CD4-positive, CD25-positive, alpha-beta regulatory T cell (primary cell): ENCODE measurements at regions not wholly inside any gene's neighbourhood (a gene's known extent, or its start where the extent isn't known, plus 50 kb on each side); places are given as distances from the start of the nearest gene placed in this dataset.

ENCODE experiments used
- ATAC-seq, 2 donors: fragments of 150-1000 bp; cut with Tn5 transposase; one replicate each; pipeline ENCODE4 v1.10.0; 2021; ENCODE audit warnings: low read depth in 2 of 2, moderate number of reproducible peaks in 2 of 2, moderate library complexity in 1 of 2
- DNase-seq, 3 donors: peaks; one replicate each; pipeline versions ENCODE4 v3.0.0 to v3.0.0-alpha.2; 2012 to 2022; ENCODE audit warnings: mixed read lengths in 1 of 3
- H3K27ac ChIP-seq: one replicate; pipeline ENCODE4 v1.7.0; 2013; ENCODE audit warnings: mild to moderate bottlenecking, low read length; ENCODE audit not compliant: insufficient read depth, poor library complexity, severe bottlenecking
- H3K27me3 ChIP-seq: one replicate; pipeline ENCODE4 v1.7.0; 2013; ENCODE audit warnings: low read length; ENCODE audit not compliant: control insufficient read depth, insufficient read depth
- H3K36me3 ChIP-seq: one replicate; pipeline ENCODE4 v1.7.0; 2013; ENCODE audit warnings: mild to moderate bottlenecking, low read length, moderate library complexity; ENCODE audit not compliant: control insufficient read depth, insufficient read depth
- H3K4me1 ChIP-seq: 2 replicates; pipeline ENCODE4 v1.7.0; 2013; ENCODE audit warnings: mild to moderate bottlenecking, low read length; ENCODE audit not compliant: insufficient read depth, control insufficient read depth, poor library complexity, severe bottlenecking
- H3K4me3 ChIP-seq: one replicate; pipeline ENCODE4 v1.7.0; 2013; ENCODE audit warnings: low read depth, mild to moderate bottlenecking, low read length, moderate library complexity
- H3K9me3 ChIP-seq, 2 experiments: 1 replicate in 1 of 2; 2 replicates in 1 of 2; pipeline ENCODE4 v1.7.0; 2013; ENCODE audit warnings: low read length in 2 of 2, mild to moderate bottlenecking in 1 of 2, moderate library complexity in 1 of 2; ENCODE audit not compliant: control insufficient read depth in 2 of 2
- H3K27ac Mint-ChIP-seq, 3 donors: one replicate each; pipeline ENCODE4 v1.8.0; 2020 to 2022; ENCODE audit warnings: mild to moderate bottlenecking in 3 of 3, mixed read lengths in 3 of 3, moderate library complexity in 2 of 3
- H3K27me3 Mint-ChIP-seq: one replicate; pipeline ENCODE4 v1.8.0; 2022; ENCODE audit warnings: mild to moderate bottlenecking, mixed read lengths
- H3K36me3 Mint-ChIP-seq: one replicate; pipeline ENCODE4 v1.8.0; 2020; ENCODE audit warnings: mixed read lengths
- H3K4me1 Mint-ChIP-seq, 4 donors: one replicate each; pipeline ENCODE4 v1.8.0; 2020 to 2022; ENCODE audit warnings: mixed read lengths in 4 of 4, mild to moderate bottlenecking in 1 of 4
- H3K4me3 Mint-ChIP-seq, 4 donors: one replicate each; pipeline ENCODE4 v1.8.0; 2020 to 2022; ENCODE audit warnings: mild to moderate bottlenecking in 4 of 4, mixed read lengths in 4 of 4, moderate library complexity in 3 of 4
- H3K9me3 Mint-ChIP-seq, 7 donors: one replicate each; pipeline ENCODE4 v1.8.0; 2020 to 2022; ENCODE audit warnings: mixed read lengths in 7 of 7, mild to moderate bottlenecking in 3 of 7, moderate library complexity in 2 of 7

DNA sequence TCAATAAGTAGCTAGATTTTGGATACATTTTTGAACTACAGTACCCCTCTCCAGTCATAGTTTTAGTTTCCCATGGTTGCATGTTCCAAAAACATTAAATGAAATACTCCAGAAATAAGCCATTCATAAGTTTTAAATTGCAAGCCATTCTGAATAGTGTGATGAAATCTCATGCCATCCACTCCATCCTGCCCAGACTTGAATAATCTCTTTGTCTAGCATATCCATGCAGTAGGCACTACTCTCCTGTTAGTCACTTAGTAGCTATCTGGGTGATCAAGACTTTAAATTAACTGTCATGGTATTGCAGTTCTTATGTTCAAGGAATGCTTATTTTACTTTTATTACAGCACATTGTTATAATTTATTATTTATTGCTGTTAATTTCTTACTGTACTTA, 237.4 kb downstream of the SPANXN1 start:
- Mint-ChIP-seq H3K36me3 (no peaks in the 10 kb centered on the region), H3K9me3 (peaks cover 0 to 9% (median 3%) of the 10 kb centered on the region in 7 donors), H3K27ac (no peak overlapping the region), H3K4me1 (no peaks in the 10 kb centered on the region), H3K4me3 (no peak overlapping the region), H3K27me3 (no peaks in the 10 kb centered on the region)
- ATAC-seq (no peak), DNase-seq (no peak)
- Histone ChIP-seq H3K36me3 (no peaks in the 10 kb centered on the region), H3K27ac (no peak overlapping the region), H3K27me3 (no peaks in the 10 kb centered on the region), H3K4me1 (no peaks in the 10 kb centered on the region), H3K9me3 (peaks cover 0 to 2% of the 10 kb centered on the region in 2 experiments), H3K4me3 (no peak overlapping the region)

DNA sequence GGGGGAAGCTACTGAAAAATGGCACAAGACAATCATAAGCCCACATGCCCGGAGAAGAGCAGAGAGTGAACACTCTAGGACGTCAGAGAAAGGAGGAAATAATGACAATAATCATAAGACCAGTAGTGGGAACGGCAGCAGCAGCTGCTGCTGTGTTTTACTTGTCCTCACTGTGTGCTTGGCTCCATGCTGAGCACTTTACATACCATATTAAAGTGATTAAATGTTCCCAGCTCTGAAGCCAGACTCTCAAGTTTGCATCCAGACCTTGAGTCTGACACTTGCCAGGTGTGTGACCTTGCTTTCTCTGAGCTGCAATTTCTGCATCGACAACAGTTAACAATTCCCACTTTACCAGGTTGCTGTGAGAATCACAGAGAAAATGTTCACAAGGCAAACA, 255.4 kb downstream of the SPANXN1 start:
- Histone ChIP-seq H3K27me3 (no peaks in the 10 kb centered on the region), H3K4me3 (no peak overlapping the region), H3K27ac (no peak overlapping the region), H3K4me1 (no peaks in the 10 kb centered on the region), H3K9me3 (no peaks in the 10 kb centered on the region), H3K36me3 (no peaks in the 10 kb centered on the region)
- DNase-seq (no peak), ATAC-seq (no peak)
- Mint-ChIP-seq H3K4me3 (no peak overlapping the region), H3K4me1 (no peaks in the 10 kb centered on the region), H3K9me3 (peaks cover 0 to 9% (median 0%) of the 10 kb centered on the region in 7 donors), H3K27ac (no peak overlapping the region), H3K36me3 (no peaks in the 10 kb centered on the region), H3K27me3 (no peaks in the 10 kb centered on the region)

- H3K27me3 ChIP-seq, result no peaks in the 10 kb centered on the region
- DNase-seq, result no peak
- no peaks in the 10 kb centered on the region for H3K4me1 Mint-ChIP-seq
- no peak overlapping the region for H3K4me3 Mint-ChIP-seq
- no peaks in the 10 kb centered on the region for H3K36me3 Mint-ChIP-seq
- H3K27ac Mint-ChIP-seq, result no peak overlapping the region
- no peak overlapping the region for H3K27ac ChIP-seq
- no peak for ATAC-seq
- H3K9me3 Mint-ChIP-seq, result peaks cover 0 to 18% (median 3%) of the 10 kb centered on the region in 7 donors
- no peaks in the 10 kb centered on the region for H3K9me3 ChIP-seq
- no peaks in the 10 kb centered on the region for H3K27me3 Mint-ChIP-seq
- no peaks in the 10 kb centered on the region for H3K4me1 ChIP-seq
- H3K4me3 ChIP-seq, result no peak overlapping the region
- no peaks in the 10 kb centered on the region for H3K36me3 ChIP-seq
These were observed 258.9 kb downstream of the SPANXN1 start for GRCh38 chrX:145506214-145506613.

DNA sequence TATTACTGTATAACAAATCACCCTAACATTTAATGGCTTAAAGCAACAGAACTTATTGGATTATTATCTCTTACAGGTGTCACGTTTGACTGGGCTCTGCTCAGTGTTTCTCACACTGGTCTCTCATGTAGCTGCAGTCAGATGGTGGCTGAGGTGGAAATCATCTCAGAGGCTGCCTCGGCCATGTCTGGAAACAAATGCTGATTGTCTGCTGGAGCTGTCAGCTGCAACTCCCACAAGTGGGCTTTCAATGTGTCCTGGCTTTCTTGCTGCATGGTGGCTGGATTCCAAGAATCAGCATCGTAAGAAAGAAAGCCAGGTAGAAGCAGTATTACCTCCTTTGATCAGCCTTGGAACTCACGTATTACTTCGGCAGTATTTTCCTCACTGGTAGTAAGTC, 277.6 kb downstream of the SPANXN1 start:
- Mint-ChIP-seq H3K27me3 (no peaks in the 10 kb centered on the region), H3K4me1 (no peaks in the 10 kb centered on the region), H3K9me3 (peaks cover 0 to 9% (median 3%) of the 10 kb centered on the region in 7 donors), H3K36me3 (no peaks in the 10 kb centered on the region), H3K27ac (no peak overlapping the region), H3K4me3 (no peak overlapping the region)
- DNase-seq (no peak), ATAC-seq (no peak)
- Histone ChIP-seq H3K9me3 (no peaks in the 10 kb centered on the region), H3K4me1 (no peaks in the 10 kb centered on the region), H3K4me3 (no peak overlapping the region), H3K27me3 (no peaks in the 10 kb centered on the region), H3K36me3 (no peaks in the 10 kb centered on the region), H3K27ac (no peak overlapping the region)

GRCh38 chrX:145532176-145532780, 285.0 kb downstream of the SPANXN1 start:
- Histone ChIP-seq H3K36me3 (no peaks in the 10 kb centered on the region), H3K27me3 (no peaks in the 10 kb centered on the region), H3K9me3 (no peaks in the 10 kb centered on the region), H3K4me1 (no peaks in the 10 kb centered on the region), H3K27ac (no peak overlapping the region), H3K4me3 (no peak overlapping the region)
- Mint-ChIP-seq H3K9me3 (peaks cover 0 to 11% (median 4%) of the 10 kb centered on the region in 7 donors), H3K4me3 (no peak overlapping the region), H3K27me3 (no peaks in the 10 kb centered on the region), H3K36me3 (no peaks in the 10 kb centered on the region), H3K4me1 (no peaks in the 10 kb centered on the region), H3K27ac (no peak overlapping the region)
- DNase-seq (no peak), ATAC-seq (no peak)

GRCh38 chrX:145533534-145533933, 284.1 kb upstream of the SLITRK2 start:
- no peaks in the 10 kb centered on the region for H3K9me3 ChIP-seq
- H3K9me3 Mint-ChIP-seq, result peaks cover 0 to 7% (median 4%) of the 10 kb centered on the region in 7 donors
- H3K27me3 ChIP-seq, result no peaks in the 10 kb centered on the region
- H3K27ac ChIP-seq, result no peak overlapping the region
- DNase-seq (no peak), ATAC-seq (no peak)
- H3K4me3 Mint-ChIP-seq, result no peak overlapping the region
- no peaks in the 10 kb centered on the region for H3K36me3 Mint-ChIP-seq
- H3K36me3 ChIP-seq, result no peaks in the 10 kb centered on the region
- H3K4me1 Mint-ChIP-seq, result no peaks in the 10 kb centered on the region
- no peak overlapping the region for H3K4me3 ChIP-seq
- H3K27ac Mint-ChIP-seq, result no peak overlapping the region
- H3K27me3 Mint-ChIP-seq, result no peaks in the 10 kb centered on the region
- no peaks in the 10 kb centered on the region for H3K4me1 ChIP-seq

- ATAC-seq (no peak), DNase-seq (no peak)
- no peaks in the 10 kb centered on the region for H3K36me3 Mint-ChIP-seq
- no peak overlapping the region for H3K4me3 Mint-ChIP-seq
- Histone ChIP-seq H3K27ac (no peak overlapping the region), H3K4me1 (no peaks in the 10 kb centered on the region), H3K9me3 (no peaks in the 10 kb centered on the region), H3K27me3 (no peaks in the 10 kb centered on the region), H3K36me3 (no peaks in the 10 kb centered on the region), H3K4me3 (no peak overlapping the region)
- no peaks in the 10 kb centered on the region for H3K4me1 Mint-ChIP-seq
- H3K27me3 Mint-ChIP-seq, result no peaks in the 10 kb centered on the region
- H3K27ac Mint-ChIP-seq, result no peak overlapping the region
- peaks cover 0 to 5% (median 0%) of the 10 kb centered on the region in 7 donors for H3K9me3 Mint-ChIP-seq
These were observed 268.1 kb upstream of the SLITRK2 start for GRCh38 chrX:145549496-145549895.

DNA sequence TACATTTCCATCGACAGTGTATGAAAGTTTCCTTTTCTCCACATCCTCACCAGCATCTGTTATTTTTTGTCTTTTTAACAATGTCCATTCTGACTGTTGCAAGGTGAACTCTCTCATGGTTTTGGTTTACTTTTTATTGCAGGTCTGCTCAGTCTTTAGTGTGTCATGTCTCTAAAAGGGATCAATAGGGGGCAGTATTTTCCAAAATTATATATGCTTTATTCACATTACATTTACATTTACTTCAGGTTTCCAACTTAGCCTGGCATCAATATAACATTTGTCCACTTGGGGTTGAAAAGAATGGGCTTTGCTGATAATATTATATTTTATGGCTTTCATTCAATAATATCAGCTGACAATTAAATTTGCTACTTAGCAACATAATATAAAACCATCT, 265.0 kb upstream of the SLITRK2 start:
- Histone ChIP-seq H3K4me1 (no peaks in the 10 kb centered on the region), H3K4me3 (no peak overlapping the region), H3K27me3 (no peaks in the 10 kb centered on the region), H3K27ac (no peak overlapping the region), H3K9me3 (no peaks in the 10 kb centered on the region), H3K36me3 (no peaks in the 10 kb centered on the region)
- no peak for DNase-seq
- no peak for ATAC-seq
- no peaks in the 10 kb centered on the region for H3K27me3 Mint-ChIP-seq
- H3K9me3 Mint-ChIP-seq, result peaks cover 0 to 6% (median 0%) of the 10 kb centered on the region in 7 donors
- H3K4me3 Mint-ChIP-seq, result no peak overlapping the region
- no peaks in the 10 kb centered on the region for H3K4me1 Mint-ChIP-seq
- no peak overlapping the region for H3K27ac Mint-ChIP-seq
- no peaks in the 10 kb centered on the region for H3K36me3 Mint-ChIP-seq
